ENCODE measurements at regions not wholly inside any gene's neighbourhood (a gene's known extent, or its start where the extent isn't known, plus 50 kb on each side); places are given as distances from the start of the nearest gene placed in this dataset.

DNA sequence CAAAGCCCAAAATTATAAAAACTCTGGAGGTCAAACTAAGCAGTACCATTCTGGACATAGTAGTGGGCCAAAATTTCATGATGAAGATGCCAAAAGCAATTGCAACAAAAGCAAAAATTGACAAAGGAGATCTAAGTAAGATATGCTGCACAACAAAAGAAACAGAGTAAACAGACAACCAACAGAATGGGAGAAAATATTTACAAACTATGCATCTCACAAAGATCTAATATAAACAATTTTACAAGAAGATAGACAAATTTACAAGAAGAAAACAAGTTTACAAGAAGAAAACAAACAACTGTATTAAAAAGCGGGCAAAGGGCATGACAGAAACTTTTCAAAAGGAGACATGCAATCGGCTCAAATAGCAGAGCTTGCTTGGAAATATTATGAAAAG lies 396.9 kb downstream of the CDH9 start:
- TF ChIP-seq, protein P1, sequence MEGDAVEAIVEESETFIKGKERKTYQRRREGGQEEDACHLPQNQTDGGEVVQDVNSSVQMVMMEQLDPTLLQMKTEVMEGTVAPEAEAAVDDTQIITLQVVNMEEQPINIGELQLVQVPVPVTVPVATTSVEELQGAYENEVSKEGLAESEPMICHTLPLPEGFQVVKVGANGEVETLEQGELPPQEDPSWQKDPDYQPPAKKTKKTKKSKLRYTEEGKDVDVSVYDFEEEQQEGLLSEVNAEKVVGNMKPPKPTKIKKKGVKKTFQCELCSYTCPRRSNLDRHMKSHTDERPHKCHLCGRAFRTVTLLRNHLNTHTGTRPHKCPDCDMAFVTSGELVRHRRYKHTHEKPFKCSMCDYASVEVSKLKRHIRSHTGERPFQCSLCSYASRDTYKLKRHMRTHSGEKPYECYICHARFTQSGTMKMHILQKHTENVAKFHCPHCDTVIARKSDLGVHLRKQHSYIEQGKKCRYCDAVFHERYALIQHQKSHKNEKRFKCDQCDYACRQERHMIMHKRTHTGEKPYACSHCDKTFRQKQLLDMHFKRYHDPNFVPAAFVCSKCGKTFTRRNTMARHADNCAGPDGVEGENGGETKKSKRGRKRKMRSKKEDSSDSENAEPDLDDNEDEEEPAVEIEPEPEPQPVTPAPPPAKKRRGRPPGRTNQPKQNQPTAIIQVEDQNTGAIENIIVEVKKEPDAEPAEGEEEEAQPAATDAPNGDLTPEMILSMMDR (IDR thresholded peaks at IDR 0.05; ENCODE audit: poor library complexity): no peak
- no peak for TF ChIP-seq EZH2 (IDR thresholded peaks at IDR 0.05; ENCODE audit: borderline replicate concordance)

All from hepatocyte (in vitro differentiated cells).